ENCODE measurements at regions not wholly inside any gene's neighbourhood (a gene's known extent, or its start where the extent isn't known, plus 50 kb on each side); places are given as distances from the start of the nearest gene placed in this dataset.
A peak's percentile ranks its signal among the peaks of the same experiment; 100 is the strongest.

DNA sequence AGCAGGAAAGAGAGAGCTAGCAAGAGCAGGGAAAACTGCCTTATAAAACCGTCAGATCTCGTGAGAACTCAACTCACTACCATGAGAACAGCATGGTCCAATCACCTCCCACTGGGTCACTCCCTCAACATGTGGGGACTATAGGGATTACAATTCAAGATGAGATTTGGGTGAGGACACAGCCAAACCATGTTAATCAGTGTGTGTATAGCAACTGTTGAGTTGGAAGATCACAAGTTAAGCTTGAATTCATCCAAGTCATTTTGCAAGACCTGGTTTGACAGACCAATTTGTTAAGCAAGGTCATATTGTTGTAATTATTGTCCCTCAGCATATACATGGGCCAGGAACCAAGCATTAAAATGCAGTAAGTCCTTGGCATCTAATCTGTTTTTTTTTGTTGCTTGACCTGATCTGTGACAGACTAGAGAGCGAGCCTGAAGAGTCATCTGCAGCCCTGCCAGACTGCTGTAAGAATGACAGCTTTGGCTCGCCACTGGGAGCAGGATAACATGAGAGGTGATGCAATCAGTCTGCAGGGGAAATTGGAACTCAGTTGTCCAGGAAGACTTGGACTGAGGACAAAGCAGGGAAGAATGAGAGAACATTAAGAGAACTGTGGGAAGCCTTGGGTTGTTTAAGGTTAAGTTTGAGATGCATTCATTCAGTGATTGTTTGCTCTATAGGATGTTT, 297.6 kb upstream of the SEL1L start:
- no peak for DNase-seq

DNA sequence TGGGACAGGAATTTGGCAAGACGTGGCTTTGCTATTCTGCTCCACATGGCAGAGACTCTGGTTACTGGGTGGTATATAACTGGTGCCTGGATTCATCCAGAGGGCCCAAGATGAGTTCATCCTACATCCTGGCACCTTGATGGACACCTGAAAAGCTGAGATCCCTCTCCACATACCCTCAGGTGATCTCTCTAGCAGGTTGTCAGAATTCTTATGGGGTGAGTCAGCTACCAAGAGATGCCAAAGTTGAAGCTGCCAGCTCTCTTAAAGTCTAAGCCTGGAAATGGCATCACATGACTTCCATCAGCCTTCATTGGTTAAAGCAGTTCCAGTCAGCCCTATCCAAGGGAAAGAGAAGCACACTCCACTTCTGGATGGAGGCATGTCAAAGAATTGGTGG, 300.7 kb upstream of the SEL1L start:
- no peak for DNase-seq

DNA sequence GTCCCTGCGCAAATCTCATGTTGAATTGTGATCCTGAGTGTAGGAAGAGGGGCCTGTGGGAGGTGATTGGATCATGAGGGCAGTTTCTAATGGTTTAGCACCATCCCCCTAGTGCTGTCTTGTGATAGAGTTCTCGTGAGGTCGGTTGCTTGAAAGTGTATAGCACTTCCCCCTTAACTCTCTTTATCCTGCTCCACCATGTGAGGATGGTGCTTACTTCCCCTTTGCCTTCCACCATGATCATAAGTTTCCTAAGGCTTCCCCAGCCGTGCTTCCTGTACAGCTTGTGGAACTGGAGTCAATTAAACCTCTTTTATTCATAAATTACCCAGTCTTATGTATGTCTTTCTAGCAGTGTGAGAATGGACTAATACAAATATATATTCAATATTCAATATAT, 303.7 kb upstream of the SEL1L start:
- DNase-seq, result no peak

DNA sequence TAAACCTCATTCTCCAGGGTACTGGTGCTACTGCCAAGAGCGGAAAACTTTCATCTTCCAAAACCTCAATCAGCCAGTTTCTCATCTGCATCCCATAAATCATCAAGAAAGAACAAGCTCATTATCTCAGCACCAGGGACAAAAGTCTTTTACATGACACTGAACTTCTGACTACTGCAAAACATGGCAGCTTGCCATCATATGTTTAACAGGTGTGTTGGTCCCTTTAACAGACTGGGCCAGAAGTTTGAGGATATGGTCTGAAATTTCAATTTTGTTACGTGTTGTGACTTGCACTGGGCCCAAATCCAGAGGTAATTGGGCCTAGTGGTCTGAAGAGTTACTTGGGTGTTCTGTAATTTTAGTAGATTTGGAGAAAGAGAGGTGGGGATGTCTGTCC, 305.4 kb upstream of the SEL1L start:
- no peak for DNase-seq

DNA sequence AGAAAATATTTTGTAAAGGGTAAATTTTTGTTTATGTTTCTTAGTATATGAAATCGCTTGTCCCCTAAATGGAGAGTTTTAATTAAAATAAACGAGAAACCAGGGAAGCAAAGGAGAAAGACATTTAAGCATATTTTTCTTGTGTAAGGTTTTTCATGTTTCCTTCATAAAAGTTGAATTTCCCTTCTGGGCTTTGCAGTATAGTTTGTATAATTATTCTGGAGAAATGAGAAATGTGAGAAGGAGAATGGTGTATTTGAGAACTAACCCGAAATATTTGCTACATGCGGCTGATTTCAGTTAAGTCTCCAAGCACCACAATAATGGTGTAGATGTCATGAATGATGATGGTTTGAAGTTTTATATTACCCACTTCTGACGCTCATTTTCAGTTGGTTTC, 307.7 kb upstream of the SEL1L start:
- DNase-seq, result no peak

DNA sequence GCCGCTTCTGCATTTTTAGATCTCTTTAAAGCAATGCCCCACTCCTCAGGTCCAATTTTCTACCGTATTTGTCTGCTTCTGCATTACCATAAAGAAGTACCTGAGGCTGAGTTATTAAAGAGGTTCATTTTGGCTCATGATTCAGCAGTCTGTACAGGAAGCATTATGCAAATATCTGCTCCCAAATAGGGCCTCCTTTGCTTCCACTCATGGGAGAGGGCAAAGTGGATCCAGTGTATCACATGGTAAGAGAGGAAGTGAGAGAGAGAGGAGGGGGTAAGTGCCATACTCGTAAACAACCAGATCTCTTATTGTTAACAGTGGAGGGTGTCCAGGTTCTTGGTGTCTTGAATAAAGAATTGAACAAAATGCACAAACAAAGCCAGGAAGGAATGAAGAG, 316.1 kb upstream of the SEL1L start:
- no peak for DNase-seq

DNA sequence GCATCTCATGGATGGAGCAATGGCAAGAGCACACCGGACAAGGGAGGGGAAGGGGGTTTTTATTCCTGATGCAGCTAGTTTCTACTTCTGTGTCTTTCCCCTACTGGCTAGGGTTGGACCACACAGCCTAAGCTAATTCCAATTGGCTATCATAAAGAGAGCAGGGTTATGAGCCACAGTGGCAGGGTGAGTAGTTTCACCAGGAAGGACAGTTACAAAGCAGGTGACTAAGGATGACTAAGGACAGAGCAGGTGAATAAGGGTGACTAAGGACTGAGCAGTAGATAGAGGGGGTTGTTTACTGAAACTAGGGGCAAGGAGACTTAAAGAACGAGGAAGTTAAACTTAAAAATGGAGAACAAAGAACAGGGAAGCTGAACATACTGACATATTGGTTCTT, 321.4 kb upstream of the SEL1L start:
- no peak for DNase-seq

DNA sequence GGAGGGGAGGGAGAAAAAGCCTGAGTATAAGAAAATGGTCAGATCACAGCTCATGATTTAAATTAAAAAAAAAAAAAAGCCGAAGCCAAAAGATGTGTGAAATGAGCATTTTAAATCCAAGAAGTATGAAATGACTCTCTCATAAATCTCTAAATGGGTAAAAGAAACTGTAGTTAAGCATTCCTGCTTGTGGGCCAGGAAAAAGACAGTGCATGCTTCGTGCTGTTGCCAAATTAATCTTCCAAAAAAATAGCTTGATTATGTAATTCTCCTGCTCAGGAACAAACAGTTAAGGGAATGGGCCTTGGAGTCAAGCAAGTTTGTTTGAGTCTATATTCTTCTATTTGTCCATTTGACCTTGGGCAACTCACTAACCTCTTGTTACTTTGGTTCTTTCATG, 325.4 kb upstream of the SEL1L start:
- DNase-seq, result no peak

DNA sequence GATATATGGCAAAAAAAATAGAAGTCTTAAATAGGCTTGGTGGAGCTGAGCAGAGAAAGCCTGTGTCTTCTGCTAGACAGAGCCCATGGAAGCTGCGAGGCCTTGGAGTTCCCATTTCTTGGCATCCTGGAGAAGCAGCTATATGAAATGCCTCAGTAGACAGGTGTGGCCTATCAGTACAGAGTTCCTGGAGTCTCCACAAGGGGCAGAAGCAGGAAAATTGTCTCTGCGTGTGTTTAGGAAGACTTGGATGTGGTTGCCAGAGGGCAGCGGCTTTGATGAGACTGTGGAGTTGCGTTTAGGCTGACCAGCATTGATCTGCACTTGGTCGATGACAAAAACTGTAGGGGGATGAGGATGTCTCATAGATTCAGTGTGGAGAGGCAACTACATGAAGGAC, 334.5 kb upstream of the SEL1L start:
- DNase-seq, result no peak

DNA sequence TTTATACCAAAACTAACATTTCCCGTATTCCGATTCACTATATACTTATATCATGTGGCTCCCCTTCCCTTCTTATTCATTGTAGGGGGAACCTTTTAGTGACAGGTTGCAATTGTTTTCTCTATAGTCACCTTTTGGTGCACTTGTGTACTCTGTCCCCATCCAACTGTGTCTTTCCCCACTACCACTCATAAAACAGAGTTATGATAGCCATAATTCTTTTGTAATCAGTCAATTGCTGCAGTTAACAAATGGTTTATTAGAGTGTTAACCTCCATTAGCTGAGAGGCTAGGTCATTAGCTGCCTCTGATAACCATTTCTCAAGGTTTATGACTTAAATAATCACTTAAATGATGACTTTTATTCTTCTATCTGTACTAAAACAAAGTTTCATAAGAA, 338.1 kb upstream of the SEL1L start:
- no peak for DNase-seq

DNA sequence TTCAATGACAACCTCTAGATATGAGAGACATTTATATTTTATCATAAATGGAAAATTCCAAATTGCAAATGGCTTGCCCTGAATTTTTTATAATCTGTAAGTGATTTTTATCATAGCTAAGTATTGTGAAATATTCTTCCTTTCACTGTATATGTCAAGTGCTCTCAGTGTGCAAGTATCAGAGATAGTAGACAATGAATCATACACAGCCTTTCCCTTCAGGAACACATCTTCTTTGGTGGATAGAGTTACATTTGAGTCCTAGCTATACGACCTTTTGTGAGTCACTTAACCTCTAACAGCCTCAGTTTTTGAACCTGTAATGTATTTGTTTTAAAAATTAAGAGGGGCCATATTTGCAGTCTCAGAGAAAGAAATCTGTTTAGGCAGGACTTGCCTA, 350.7 kb upstream of the SEL1L start:
- DNase-seq, result no peak

DNA sequence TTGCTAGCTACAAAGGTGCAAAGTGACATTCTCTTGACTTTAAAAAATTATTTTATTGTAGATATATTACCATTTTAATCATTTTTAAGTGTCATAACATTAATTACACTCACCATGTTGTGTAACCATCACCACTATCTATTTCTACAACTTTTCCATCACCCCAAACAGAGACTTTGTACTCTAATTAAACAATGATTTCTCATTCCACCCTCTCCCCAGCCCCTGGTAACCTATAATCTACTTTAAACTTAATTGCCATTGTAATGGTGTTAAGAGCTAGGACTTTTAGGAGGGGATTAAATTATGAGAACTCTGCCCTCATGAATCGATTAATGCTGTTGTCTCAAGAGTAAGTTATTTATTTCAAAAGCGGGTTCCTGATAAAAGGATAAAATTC, 352.9 kb upstream of the SEL1L start:
- no peak for DNase-seq

DNA sequence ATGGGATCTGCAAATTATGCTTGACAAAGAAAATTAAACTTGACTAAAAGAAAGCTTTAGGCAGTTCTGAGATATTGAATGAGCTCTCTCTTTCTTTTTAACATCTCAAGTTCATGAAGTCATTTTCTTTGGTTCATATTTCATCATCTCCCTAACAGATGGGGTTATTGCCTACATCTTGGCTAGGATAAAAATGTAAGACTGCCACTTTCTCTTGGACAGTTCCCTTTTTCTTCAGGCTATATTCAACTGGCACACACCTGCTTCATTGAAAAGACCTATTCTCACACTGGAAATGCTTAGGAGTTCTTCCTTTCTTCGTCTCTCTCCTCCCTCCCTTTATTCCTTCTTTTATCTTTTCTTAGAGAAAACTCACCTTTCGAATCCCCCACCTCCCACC, 355.9 kb upstream of the SEL1L start:
- DNase-seq, result no peak

DNA sequence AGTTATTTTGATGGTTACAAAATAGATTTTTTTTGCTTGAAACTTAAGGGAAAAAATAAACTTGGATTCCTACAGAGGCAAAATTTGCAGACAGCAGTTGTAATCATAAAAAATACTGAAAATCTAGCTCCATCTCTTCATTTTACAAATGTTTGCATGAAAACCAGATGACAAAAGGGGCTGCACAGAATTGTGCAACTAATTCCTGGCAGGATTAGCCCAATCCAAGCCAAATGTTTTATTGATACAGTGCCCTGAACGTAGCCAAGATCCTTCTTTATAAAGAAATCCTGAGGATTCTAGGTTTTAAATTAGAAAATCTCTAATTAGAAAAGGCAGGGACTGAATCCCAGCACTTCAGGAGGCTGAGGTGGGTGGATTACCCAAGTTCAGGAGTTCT, 356.4 kb upstream of the SEL1L start:
- no peak for DNase-seq

DNA sequence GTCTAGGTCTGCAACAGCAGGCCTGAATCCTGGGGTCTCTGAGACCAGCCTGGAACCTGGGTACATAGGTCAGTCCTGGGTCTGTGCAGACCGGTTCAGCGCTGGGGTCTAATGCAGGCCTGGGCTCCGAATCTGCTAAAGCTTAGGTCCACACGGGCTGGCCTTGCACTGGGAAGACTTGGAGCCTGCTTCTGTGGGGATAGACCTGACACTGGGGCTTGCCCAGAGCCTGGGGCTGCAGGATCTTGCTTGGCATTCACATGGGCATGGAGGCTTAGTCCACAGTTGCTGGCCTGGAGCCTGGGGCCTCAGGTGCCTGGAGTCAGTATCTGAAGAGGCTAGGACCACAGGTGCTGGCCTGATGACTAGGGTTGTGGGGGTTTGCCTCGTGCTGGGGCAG, 369.8 kb upstream of the SEL1L start:
- DNase-seq, result no peak

DNA sequence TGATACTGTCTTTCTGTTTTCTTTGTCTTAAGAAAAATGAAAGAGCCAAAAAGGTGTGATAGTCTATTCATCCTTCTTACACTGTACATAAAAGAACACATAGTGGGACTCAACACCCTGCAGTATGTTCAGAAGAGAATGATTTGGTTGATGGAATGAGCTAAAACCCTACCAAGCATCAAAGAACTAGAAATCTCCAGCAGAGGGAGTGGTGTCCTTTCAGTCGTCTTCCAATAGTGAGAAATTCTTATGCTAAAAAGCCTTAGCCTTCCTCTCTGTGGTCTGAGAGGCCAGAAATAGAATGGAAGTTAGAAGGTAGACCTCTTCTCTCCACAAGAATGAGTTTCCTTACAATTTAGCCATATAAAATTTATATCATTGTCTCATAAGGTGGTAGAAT, 393.4 kb upstream of the SEL1L start:
- DNase-seq, result peak in 1 of 56 donors; percentile 0

DNA sequence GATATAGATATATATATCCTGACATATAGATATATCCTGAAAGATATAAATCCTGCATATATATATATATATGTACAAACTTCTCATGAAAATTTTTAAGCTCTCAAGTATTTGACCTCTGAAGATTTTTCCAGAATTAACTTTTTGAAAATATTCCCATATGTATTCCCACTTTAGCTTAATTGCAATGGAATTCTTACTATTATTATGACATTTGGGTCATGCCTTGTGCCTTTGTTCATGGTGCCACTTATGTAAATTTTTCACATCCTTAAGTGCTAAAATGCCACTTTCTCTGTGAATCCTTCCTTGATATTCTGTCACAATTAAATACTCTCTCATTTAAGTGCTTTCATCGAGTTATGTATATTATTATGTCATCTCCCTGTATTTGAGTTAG, 398.2 kb upstream of the SEL1L start:
- no peak for DNase-seq

DNA sequence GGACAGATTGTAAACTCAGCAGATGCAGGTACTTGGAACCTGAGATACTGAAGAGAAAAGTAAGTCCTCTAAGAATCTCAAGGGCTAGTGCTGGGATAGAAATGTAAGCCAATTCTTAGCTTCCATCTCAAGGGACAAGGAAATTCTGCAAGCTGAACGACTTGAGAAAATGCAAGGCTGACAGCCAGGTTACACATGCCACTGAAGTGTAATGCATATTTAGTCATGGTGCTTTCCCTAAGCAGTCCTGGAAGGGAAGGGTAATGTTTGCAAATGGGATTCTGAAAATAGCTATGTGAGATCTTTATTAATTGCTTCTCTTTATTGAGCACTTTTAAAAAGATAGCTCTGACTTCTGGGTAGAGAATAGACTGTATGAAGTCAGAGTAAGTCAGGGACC, 402.7 kb upstream of the SEL1L start:
- no peak for DNase-seq

DNA sequence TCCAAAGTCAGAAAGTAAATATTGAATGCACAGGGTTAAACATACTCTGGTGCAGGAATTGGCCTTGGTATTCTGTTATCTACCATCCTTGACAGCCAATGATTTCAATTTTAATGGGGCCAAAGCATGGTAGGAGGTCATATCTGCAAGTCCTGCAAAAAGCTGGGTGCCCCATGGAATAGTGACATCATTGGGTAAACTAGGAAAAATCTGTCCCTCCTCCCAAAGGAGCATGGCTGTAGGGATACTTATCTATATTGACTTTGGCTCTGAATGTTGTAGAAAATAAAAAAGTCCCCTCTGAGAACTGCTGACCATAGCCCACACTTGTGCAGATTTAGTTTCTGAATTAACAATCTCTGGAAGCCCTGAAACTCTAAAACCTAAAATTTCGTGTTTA, 403.2 kb upstream of the SEL1L start:
- DNase-seq, result no peak

DNA sequence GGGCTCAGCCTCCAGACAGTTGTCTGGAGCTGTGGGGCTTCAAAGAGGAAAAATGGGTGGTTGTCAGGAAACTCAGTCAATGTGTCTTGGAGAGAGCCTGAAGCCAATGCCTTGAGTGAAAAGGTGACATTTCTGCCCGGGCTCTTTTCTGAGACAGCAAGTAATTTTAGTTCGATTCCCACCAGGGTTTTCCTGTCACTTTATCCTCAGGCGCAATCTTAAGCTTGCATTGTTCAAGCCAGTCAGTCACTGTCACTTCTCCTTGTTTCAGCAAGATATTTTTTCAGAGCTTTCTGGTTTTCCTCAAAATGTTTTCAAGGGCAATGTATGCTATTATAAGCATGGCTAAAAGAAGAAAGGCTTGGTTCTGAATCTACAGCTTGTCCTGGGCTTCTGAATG, 404.7 kb upstream of the SEL1L start:
- no peak for DNase-seq

DNA sequence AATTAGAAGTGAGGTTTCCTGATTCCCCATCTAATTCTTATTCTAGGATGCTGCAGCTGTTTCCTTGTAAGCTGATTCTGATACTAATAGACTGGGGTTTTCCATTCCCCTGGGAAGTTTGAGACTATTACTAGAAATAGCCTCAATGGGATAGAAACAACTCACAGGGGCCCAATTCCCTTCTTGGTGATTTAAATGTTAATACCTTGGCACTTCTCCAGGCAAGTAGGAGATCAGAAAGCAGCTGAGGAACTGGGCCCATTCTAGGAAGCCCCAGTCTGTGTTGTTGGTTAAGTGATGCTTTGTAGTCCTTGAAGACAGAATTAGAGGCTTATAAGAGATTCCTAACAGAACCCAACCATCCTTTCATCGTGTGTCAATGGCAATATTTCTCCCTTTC, 407.0 kb upstream of the SEL1L start:
- no peak for DNase-seq

DNA sequence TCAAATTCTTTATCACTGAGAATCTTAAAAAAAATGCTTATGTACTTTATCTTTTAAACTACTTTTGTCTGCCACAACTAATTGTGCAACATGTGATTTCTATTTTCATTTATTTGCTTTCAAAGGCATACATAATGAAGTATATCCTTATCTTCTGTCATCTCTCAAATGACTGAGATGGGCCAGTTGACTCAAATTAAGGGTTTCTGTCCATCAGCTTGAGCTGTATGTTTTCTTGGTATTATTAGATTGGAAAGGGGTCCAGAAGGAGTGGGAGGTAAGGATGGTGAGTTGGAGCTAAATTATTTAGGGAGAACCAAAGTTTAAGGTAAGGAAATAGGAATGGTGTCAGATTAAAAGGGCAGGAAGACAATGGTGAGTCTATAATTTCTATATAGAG, 408.4 kb upstream of the SEL1L start:
- DNase-seq, result no peak

DNA sequence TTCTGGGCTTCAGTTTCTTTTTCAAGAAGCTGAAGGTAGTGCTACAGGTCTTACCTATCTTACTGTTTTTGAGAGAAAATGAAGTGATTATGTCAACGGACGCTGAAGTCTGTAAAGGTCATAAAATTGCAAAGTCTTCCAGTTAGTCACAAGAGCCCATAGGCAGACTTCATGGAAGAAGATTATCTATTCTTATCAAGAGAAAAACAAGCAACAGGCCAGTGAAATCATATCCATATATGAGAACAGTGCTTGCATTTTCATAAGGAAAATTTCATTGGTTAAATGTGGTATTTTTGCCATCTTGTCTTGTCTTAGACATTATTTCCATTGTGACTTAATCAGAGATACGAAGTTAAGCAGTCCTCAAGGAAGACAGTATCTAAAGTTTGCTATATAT, 412.7 kb upstream of the SEL1L start:
- no peak for DNase-seq

Measured in amygdala (tissue), 56 donors.